DND-41 (cell line): ENCODE measurements at regions not wholly inside any gene's neighbourhood (a gene's known extent, or its start where the extent isn't known, plus 50 kb on each side); places are given as distances from the start of the nearest gene placed in this dataset.

Experiments
- ATAC-seq: fragments of 200-7000 bp; cut with Tn5 transposase; 3 replicates; pipeline ENCODE4 v1.9.1; 2021; ENCODE audit warnings: low read depth; ENCODE audit not compliant: insufficient read depth
- DNase-seq: peaks from one replicate; pipeline ENCODE4 v3.0.0-alpha.2; 2020
- H2AFZ ChIP-seq: 2 replicates; pipeline ENCODE4 v1.6.0; 2012; ENCODE audit warnings: low read depth, low read length
- H3K27ac ChIP-seq: 2 replicates; pipeline ENCODE4 v1.5.1; 2012; ENCODE audit warnings: low read length, inconsistent platforms
- H3K27me3 ChIP-seq: fragments of 200-600 bp; sonication (generic); 2 replicates; pipeline ENCODE4 v1.6.0; 2012; ENCODE audit warnings: low read length, mild to moderate bottlenecking, inconsistent platforms; ENCODE audit not compliant: insufficient read depth, poor library complexity
- H3K36me3 ChIP-seq: 2 replicates; pipeline ENCODE4 v1.5.1; 2012; ENCODE audit warnings: low read length, inconsistent platforms; ENCODE audit not compliant: insufficient read depth
- H3K4me1 ChIP-seq: 2 replicates; pipeline ENCODE4 v1.5.1; 2012; ENCODE audit warnings: mild to moderate bottlenecking, low read length; ENCODE audit not compliant: insufficient read depth
- H3K4me2 ChIP-seq: 2 replicates; pipeline ENCODE4 v1.6.0; 2012; ENCODE audit warnings: mild to moderate bottlenecking, moderate library complexity, low read length, inconsistent platforms; ENCODE audit not compliant: insufficient read depth
- H3K4me3 ChIP-seq, 2 experiments: fragments of 200-600 bp in 1 of 2; shearing (Covaris generic) in 1 of 2; 2 replicates each; pipeline ENCODE4 v1.5.1; 2012 to 2016; ENCODE audit warnings: inconsistent platforms in 2 of 2, low read length in 2 of 2, mild to moderate bottlenecking in 2 of 2, low read depth in 1 of 2, moderate library complexity in 1 of 2
- H3K79me2 ChIP-seq: 2 replicates; pipeline ENCODE4 v1.6.0; 2012; ENCODE audit warnings: low read length, inconsistent platforms; ENCODE audit not compliant: insufficient read depth
- H3K9ac ChIP-seq: 2 replicates; pipeline ENCODE4 v1.6.0; 2012; ENCODE audit warnings: low read depth, mild to moderate bottlenecking, inconsistent platforms, low read length, moderate library complexity
- H3K9me3 ChIP-seq: 2 replicates; pipeline ENCODE4 v1.5.1; 2012; ENCODE audit warnings: low read length, moderate library complexity, mild to moderate bottlenecking, inconsistent platforms; ENCODE audit not compliant: insufficient read depth, severe bottlenecking
- H4K20me1 ChIP-seq: 2 replicates; pipeline ENCODE4 v1.6.0; 2012; ENCODE audit warnings: low read length; ENCODE audit not compliant: insufficient read depth
- EZH2 ChIP-seq: IDR thresholded peaks from 3 replicates; pipeline ENCODE4 v1.6.1; 2012; ENCODE audit warnings: borderline replicate concordance, low read depth, mild to moderate bottlenecking, moderate library complexity, low read length, inconsistent platforms; ENCODE audit not compliant: severe bottlenecking
- TF ChIP-seq, protein P1 (sequence below): IDR thresholded peaks from 2 replicates; pipeline ENCODE4 v1.5.1; 2012; ENCODE audit warnings: borderline replicate concordance, low read length, moderate library complexity, mild to moderate bottlenecking; ENCODE audit not compliant: poor library complexity, severe bottlenecking; ENCODE audit errors: extremely low read depth

DNA sequence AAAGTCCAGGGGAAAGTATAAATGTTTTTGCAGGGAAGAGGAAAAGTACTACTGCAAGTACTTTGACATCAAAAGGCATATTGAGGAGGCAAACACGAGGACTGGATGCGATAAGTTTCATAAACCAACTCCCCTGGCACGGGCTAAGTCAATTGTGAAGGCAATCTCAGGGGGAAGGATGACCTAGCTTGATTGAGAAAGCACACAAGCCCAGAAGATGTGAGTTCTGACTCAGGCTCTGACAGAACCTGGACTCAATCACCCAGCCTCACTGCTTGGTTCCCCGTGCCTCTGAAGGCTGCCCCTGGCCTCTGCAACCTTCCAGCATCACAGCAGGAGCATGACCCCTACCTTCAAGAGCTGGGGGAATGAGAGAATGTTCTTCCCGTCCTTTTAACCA is 93.2 kb upstream of the ZNF438 start:
- H3K4me1 ChIP-seq: peaks cover 23% of the 10 kb centered on the region
- DNase-seq (no peak), ATAC-seq (no peak)
- no peaks in the 10 kb centered on the region for H3K36me3 ChIP-seq
- no peak overlapping the region for H3K4me3 ChIP-seq
- no peaks in the 10 kb centered on the region for H3K79me2 ChIP-seq
- no peak overlapping the region for H3K9ac ChIP-seq
- no peak overlapping the region for H3K4me2 ChIP-seq
- no peaks in the 10 kb centered on the region for H4K20me1 ChIP-seq
- no peak for TF ChIP-seq EZH2
- TF ChIP-seq, protein P1, sequence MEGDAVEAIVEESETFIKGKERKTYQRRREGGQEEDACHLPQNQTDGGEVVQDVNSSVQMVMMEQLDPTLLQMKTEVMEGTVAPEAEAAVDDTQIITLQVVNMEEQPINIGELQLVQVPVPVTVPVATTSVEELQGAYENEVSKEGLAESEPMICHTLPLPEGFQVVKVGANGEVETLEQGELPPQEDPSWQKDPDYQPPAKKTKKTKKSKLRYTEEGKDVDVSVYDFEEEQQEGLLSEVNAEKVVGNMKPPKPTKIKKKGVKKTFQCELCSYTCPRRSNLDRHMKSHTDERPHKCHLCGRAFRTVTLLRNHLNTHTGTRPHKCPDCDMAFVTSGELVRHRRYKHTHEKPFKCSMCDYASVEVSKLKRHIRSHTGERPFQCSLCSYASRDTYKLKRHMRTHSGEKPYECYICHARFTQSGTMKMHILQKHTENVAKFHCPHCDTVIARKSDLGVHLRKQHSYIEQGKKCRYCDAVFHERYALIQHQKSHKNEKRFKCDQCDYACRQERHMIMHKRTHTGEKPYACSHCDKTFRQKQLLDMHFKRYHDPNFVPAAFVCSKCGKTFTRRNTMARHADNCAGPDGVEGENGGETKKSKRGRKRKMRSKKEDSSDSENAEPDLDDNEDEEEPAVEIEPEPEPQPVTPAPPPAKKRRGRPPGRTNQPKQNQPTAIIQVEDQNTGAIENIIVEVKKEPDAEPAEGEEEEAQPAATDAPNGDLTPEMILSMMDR: no peak
- H3K27me3 ChIP-seq: no peaks in the 10 kb centered on the region
- no peaks in the 10 kb centered on the region for H3K9me3 ChIP-seq
- 0 out of 2 replicates have a peak overlapping the region, but pooled peaks have one; percentile 10 for H3K27ac ChIP-seq
- H2AFZ ChIP-seq: no peak overlapping the region

DNA sequence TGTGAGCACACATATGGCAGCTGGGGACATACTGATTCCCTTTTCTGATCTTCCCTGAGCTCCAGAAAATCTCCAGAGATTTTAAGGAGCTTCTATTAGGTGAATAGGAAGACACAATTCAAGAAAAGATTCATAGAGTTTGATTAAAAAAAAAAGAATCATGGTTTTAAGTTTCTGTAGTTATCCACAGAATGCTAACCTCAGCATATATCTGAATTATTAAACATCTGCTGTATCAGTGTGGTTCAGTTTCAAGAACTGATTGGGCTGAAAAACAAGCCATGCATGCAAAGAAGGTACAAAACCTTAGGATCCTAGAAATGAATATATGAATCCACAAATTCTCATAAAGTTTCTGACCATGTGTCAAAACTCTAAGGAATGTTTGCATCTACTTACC is 94.1 kb upstream of the ZNF438 start:
- Histone ChIP-seq H3K27me3 (no peaks in the 10 kb centered on the region), H4K20me1 (no peaks in the 10 kb centered on the region), H3K4me1 (peaks cover 24% of the 10 kb centered on the region), H2AFZ (no peak overlapping the region), H3K36me3 (no peaks in the 10 kb centered on the region), H3K9ac (no peak overlapping the region), H3K4me2 (no peak overlapping the region), H3K27ac (no peak overlapping the region), H3K9me3 (no peaks in the 10 kb centered on the region), H3K79me2 (no peaks in the 10 kb centered on the region), H3K4me3 (no peak overlapping the region)
- TF ChIP-seq, protein P1: no peak
- TF ChIP-seq EZH2: no peak
- no peak for ATAC-seq
- DNase-seq: no peak

DNA sequence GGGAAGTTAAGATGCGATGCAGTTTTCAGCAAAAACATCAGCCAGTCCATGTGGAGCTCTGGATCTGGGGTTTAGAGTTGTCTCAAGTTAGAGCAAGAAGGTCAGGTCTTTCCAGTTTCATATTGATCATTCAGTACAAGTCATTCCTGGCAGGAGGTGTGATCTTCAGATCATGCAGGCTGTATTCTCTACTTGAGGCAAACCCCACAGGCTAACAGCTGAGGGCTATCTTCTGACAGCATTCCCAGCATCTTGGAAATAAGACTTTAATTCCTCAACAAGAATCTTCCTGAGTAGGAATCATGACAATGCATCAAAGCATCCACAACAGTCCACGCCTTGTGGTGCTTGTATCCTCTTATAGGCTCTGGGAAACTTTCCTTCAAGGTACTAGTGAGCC is 94.9 kb upstream of the ZNF438 start:
- ATAC-seq (no peak), DNase-seq (no peak)
- no peak overlapping the region for H3K4me3 ChIP-seq
- H3K36me3 ChIP-seq: no peaks in the 10 kb centered on the region
- no peak overlapping the region for H3K4me2 ChIP-seq
- no peaks in the 10 kb centered on the region for H4K20me1 ChIP-seq
- no peaks in the 10 kb centered on the region for H3K27me3 ChIP-seq
- no peak for TF ChIP-seq EZH2
- TF ChIP-seq, protein P1: no peak
- no peaks in the 10 kb centered on the region for H3K9me3 ChIP-seq
- H3K9ac ChIP-seq: no peak overlapping the region
- no peak overlapping the region for H3K27ac ChIP-seq
- H2AFZ ChIP-seq: no peak overlapping the region
- peaks cover 28% of the 10 kb centered on the region for H3K4me1 ChIP-seq
- H3K79me2 ChIP-seq: no peaks in the 10 kb centered on the region

DNA sequence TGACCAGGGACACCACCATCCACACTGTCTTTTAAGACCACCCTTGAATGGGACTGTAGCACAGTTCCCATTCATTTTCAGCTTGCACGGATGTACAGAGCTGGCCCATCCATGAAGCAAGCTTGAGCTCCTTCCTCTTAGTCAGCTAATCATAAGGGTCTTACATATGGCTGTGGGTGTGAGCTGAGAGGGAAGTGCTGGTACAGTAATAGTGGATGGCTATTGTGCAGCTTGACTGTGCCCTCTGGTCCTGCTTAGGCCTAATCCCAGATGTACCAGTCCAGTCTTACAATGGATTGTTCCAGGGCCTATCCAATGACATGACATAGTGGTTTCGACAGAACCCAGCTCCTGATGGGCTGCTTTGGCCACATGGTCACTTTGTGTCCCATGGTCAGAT is 96.9 kb upstream of the ZNF438 start:
- Histone ChIP-seq H3K4me1 (peaks cover 44% of the 10 kb centered on the region), H3K79me2 (peaks cover 6% of the 10 kb centered on the region), H3K4me3 (no peak overlapping the region), H3K36me3 (no peaks in the 10 kb centered on the region), H3K9ac (no peak overlapping the region; the same call in 1 of the 2 replicates), H3K27ac (peak overlapping the region; percentile 46), H3K9me3 (no peaks in the 10 kb centered on the region), H3K27me3 (no peaks in the 10 kb centered on the region), H3K4me2 (no peak overlapping the region), H4K20me1 (no peaks in the 10 kb centered on the region), H2AFZ (no peak overlapping the region)
- no peak for TF ChIP-seq EZH2
- TF ChIP-seq, protein P1: no peak
- ATAC-seq: no peak
- peak; percentile 2 for DNase-seq
